ENCODE measurements at regions not wholly inside any gene's neighbourhood (a gene's known extent, or its start where the extent isn't known, plus 50 kb on each side); places are given as distances from the start of the nearest gene placed in this dataset.
"Not testable (repeated sequence)": the region's sequence is repeated elsewhere in the genome, so short reads cannot be mapped to it uniquely, and the experiment has no call there.

- DNase-seq = not testable (repeated sequence)
Observed at GRCh38 chr4:131883181-131883580, 1265.9 kb upstream of the PCDH10 start.

GRCh38 chr4:131925662-131926061 is 1223.4 kb upstream of the PCDH10 start:
- DNase-seq = not testable (repeated sequence)

GRCh38 chr4:131967646-131968045 is 1181.4 kb upstream of the PCDH10 start:
- not testable (repeated sequence) for DNase-seq

- DNase-seq = no peak
Observed at GRCh38 chr4:131974730-131975129, 1174.4 kb upstream of the PCDH10 start.

GRCh38 chr4:131975276-131976132 is 1173.6 kb upstream of the PCDH10 start:
- DNase-seq = not testable (repeated sequence)

- not testable (repeated sequence) for DNase-seq
Observed at GRCh38 chr4:131976133-131977002, 1172.7 kb upstream of the PCDH10 start.

GRCh38 chr4:131978120-131978519 is 1171.0 kb upstream of the PCDH10 start:
- DNase-seq = no peak

- DNase-seq = no peak
Observed at GRCh38 chr4:131989576-131989975, 1159.5 kb upstream of the PCDH10 start.

- no peak for DNase-seq
Observed at GRCh38 chr4:132001542-132001941, 1147.6 kb upstream of the PCDH10 start.

GRCh38 chr4:132003593-132003992 is 1145.5 kb upstream of the PCDH10 start:
- DNase-seq = no peak

GRCh38 chr4:132015321-132015720 is 1133.8 kb upstream of the PCDH10 start:
- no peak for DNase-seq

GRCh38 chr4:132016703-132017350 is 1132.3 kb upstream of the PCDH10 start:
- no peak for DNase-seq

- DNase-seq = no peak
Observed at GRCh38 chr4:132026166-132026565, 1122.9 kb upstream of the PCDH10 start.

GRCh38 chr4:132026816-132027215 is 1122.3 kb upstream of the PCDH10 start:
- DNase-seq = no peak

GRCh38 chr4:132056496-132056895 is 1092.6 kb upstream of the PCDH10 start:
- no peak for DNase-seq

GRCh38 chr4:132059227-132059626 is 1089.9 kb upstream of the PCDH10 start:
- DNase-seq = no peak

- DNase-seq = no peak
Observed at GRCh38 chr4:132062611-132063239, 1086.4 kb upstream of the PCDH10 start.

- DNase-seq = peak; percentile 1
Observed at GRCh38 chr4:132063829-132064228, 1085.3 kb upstream of the PCDH10 start.

GRCh38 chr4:132065940-132066495 is 1083.1 kb upstream of the PCDH10 start:
- no peak for DNase-seq

GRCh38 chr4:132071815-132072214 is 1077.3 kb upstream of the PCDH10 start:
- no peak for DNase-seq

GRCh38 chr4:132076829-132077228 is 1072.3 kb upstream of the PCDH10 start:
- no peak for DNase-seq
